GM12878 (cell line): ENCODE measurements at regions not wholly inside any gene's neighbourhood (a gene's known extent, or its start where the extent isn't known, plus 50 kb on each side); places are given as distances from the start of the nearest gene placed in this dataset.
"Not testable (repeated sequence)": the region's sequence is repeated elsewhere in the genome, so short reads cannot be mapped to it uniquely, and the experiment has no call there.

ENCODE experiments used
- ATAC-seq: fragments of 200-7000 bp; cut with Tn5 transposase; 3 replicates; pipeline ENCODE4 v1.9.1; 2020; ENCODE audit warnings: mild to moderate bottlenecking, moderate library complexity
- BruUV-seq: library from RNA; stranded (reverse); fragments of 400-500 nt; replicated peaks from 2 replicates; lab custom pipeline; 2021; lab: Mats Ljungman, UMichigan
- CTCF ChIA-PET: fragments of 300-600 bp; sonication (Branson Sonifier 250); formaldehyde crosslinking; extraction: SDS; loops from one replicate; lab custom pipeline; 2021; ENCODE audit warnings: inconsistent platforms; lab: Yijun Ruan, JAX
- POLR2A ChIA-PET: fragments of 350-600 bp; formaldehyde crosslinking; extraction: SDS; loops from one replicate; lab custom pipeline; 2021; ENCODE audit warnings: inconsistent platforms; lab: Charles Lee
- RAD21 ChIA-PET: fragments of 300-600 bp; sonication (Branson Sonifier 250); formaldehyde crosslinking; loops from one replicate; lab custom pipeline; 2023; ENCODE audit warnings: antibody characterized with exemption; ENCODE audit not compliant: unreplicated experiment; lab: Charles Lee
- SMC1A ChIA-PET: fragments of 300-600 bp; sonication (Branson Sonifier 250); formaldehyde crosslinking; loops from one replicate; lab custom pipeline; 2023; ENCODE audit not compliant: unreplicated experiment, uncharacterized antibody; lab: Charles Lee
- DNase-seq: peaks from one replicate; pipeline ENCODE4 v3.0.0-alpha.2; 2011; ENCODE audit warnings: low read depth, low spot score
- FAIRE-seq: peaks from 3 replicates; lab custom pipeline; 2011; peaks lifted over from hg19 to GRCh38; lab: Jason Lieb, UNC
- H2AFZ ChIP-seq: 2 replicates; pipeline ENCODE4 v1.6.0; 2011; ENCODE audit warnings: low read depth, low read length, control low read depth; ENCODE audit not compliant: control insufficient read depth
- H3K27ac ChIP-seq: 2 replicates; pipeline ENCODE4 v1.5.1; 2011; ENCODE audit warnings: control low read depth; ENCODE audit not compliant: control insufficient read depth, insufficient read depth
- H3K27me3 ChIP-seq, 2 experiments: replicated peaks in 1 of 2; 2 replicates each; pipeline versions ENCODE4 v1.6.0 to v1.6.1; 2011; ENCODE audit warnings: low read length in 1 of 2; ENCODE audit not compliant: control insufficient read depth in 2 of 2, insufficient read depth in 2 of 2
- H3K36me3 ChIP-seq, 2 experiments: 2 replicates each; pipeline ENCODE4 v1.5.1; 2011; ENCODE audit warnings: low read length in 1 of 2; ENCODE audit not compliant: control insufficient read depth in 2 of 2, insufficient read depth in 2 of 2
- H3K4me1 ChIP-seq: 2 replicates; pipeline ENCODE4 v1.6.1; 2011; ENCODE audit warnings: mild to moderate bottlenecking, low read length, moderate library complexity, mixed read lengths; ENCODE audit not compliant: control insufficient read depth, insufficient read depth
- H3K4me2 ChIP-seq: 2 replicates; pipeline ENCODE4 v1.6.0; 2011; ENCODE audit warnings: control low read depth; ENCODE audit not compliant: control insufficient read depth, insufficient read depth
- H3K4me3 ChIP-seq: fragments of 200-600 bp; sonication (generic); 2 replicates; pipeline ENCODE4 v1.5.1; 2016
- H3K79me2 ChIP-seq: 2 replicates; pipeline ENCODE4 v1.6.0; 2011; ENCODE audit warnings: low read length; ENCODE audit not compliant: control insufficient read depth, insufficient read depth
- H3K9ac ChIP-seq: 2 replicates; pipeline ENCODE4 v1.8.0; 2011; ENCODE audit warnings: low read length, control low read depth, mixed read lengths; ENCODE audit not compliant: control insufficient read depth, insufficient read depth
- H3K9me3 ChIP-seq: replicated peaks from 3 replicates; pipeline ENCODE4 v1.5.1; 2011; ENCODE audit warnings: mild to moderate bottlenecking, low read length; ENCODE audit not compliant: control insufficient read depth, insufficient read depth
- H4K20me1 ChIP-seq: 2 replicates; pipeline ENCODE4 v1.6.0; 2011; ENCODE audit not compliant: control insufficient read depth, insufficient read depth
- E2F4 ChIP-seq: IDR thresholded peaks from 2 replicates; pipeline ENCODE4 v1.6.1; 2012; ENCODE audit warnings: low read depth, low read length, improper control_type of control experiment
- KDM1A ChIP-seq: fragments of 200-600 bp; sonication (generic); IDR thresholded peaks from 2 replicates; pipeline ENCODE4 v1.6.1; 2016; ENCODE audit warnings: borderline replicate concordance
- NR2F1 ChIP-seq: fragments of 450-650 bp; conservative IDR thresholded peaks from 2 replicates; pipeline ENCODE4 v1.6.1; 2017; ENCODE audit warnings: mild to moderate bottlenecking
- POU2F2 ChIP-seq: IDR thresholded peaks from 3 replicates; pipeline ENCODE4 v1.6.1; 2011; ENCODE audit warnings: low read depth, mild to moderate bottlenecking, low read length, borderline replicate concordance
- SIN3A ChIP-seq: IDR thresholded peaks from 2 replicates; pipeline ENCODE4 v1.6.1; 2012; ENCODE audit warnings: low read depth, low read length, improper control_type of control experiment
- SMARCA5 ChIP-seq: fragments of 450-650 bp; IDR thresholded peaks from 2 replicates; pipeline ENCODE4 v1.6.1; 2017; ENCODE audit warnings: mild to moderate bottlenecking
- ZNF217 ChIP-seq: fragments of 450-650 bp; IDR thresholded peaks from 2 replicates; pipeline ENCODE4 v1.6.1; 2017; ENCODE audit warnings: antibody characterized with exemption, mild to moderate bottlenecking
- WGBS: methylation state at CpG from one replicate; pipeline ENCODE4 v1.1.6; 2016; ENCODE audit warnings: low lambda C conversion rate; ENCODE audit not compliant: insufficient replicate concordance, insufficient coverage; ENCODE audit errors: missing lambda C conversion rate; 5-methylcytosine and 5-hydroxymethylcytosine counted together
- in situ Hi-C: fragments of 300-500 bp; cut with MboI; formaldehyde crosslinking; loops from 9 replicates; pipeline ENCODE4 v1.14.3; 2018; ENCODE audit warnings: mixed read lengths
- intact Hi-C: fragments of 100-400 bp; cut with micrococcal nuclease; formaldehyde crosslinking; loops from one replicate; pipeline ENCODE4 v1.14.2; 2022; ENCODE audit not compliant: unreplicated experiment
- TF ChIP-seq, protein P1 (sequence below): IDR thresholded peaks from 2 replicates; pipeline ENCODE4 v1.6.1; 2011; ENCODE audit warnings: low read depth, low read length, improper control_type of control experiment, borderline replicate concordance

DNA sequence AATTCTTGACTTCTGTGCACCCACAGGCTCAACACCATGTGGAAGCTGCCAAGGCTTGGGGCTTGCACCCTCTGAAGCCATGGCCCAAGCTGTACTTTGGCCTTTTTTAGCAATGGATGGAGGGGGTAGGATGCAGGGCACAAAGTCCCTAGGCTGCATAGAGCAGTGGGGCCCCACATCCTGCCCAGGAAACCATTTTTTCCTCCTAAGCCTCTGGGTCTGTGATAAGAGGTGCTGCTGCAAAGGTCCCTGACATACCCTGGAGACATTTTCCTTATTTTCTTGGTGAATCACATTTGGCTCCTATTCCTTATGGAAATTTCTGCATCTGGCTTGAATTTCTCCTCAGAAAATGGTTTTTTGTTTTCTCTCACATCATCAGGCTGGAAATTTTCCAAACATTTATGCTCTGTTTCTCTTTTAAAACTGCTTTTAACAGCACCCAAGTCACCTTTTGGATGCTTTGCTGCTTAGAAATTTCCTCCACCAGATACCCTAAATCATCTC is 482.7 kb upstream of the TLE4 start:
- no peaks in the 10 kb centered on the region for H3K79me2 ChIP-seq
- H3K36me3 ChIP-seq = no peaks in the 10 kb centered on the region
- no TSS peak for BruUV-seq
- no peaks in the 10 kb centered on the region for H4K20me1 ChIP-seq
- ChIA-PET SMC1A (no interaction called here), CTCF (no interaction called here), RAD21 (no interaction called here), POLR2A (no interaction called here)
- no peak overlapping the region for H3K9ac ChIP-seq
- no peak overlapping the region for H3K4me3 ChIP-seq
- in situ Hi-C loops (no loop called here), intact Hi-C loops (loop anchor here (10.0 kb wide), 1 partner anchor 56 kb away; no protein-coding TSS in a partner anchor)
- H3K27me3 ChIP-seq = no peaks in the 10 kb centered on the region
- ATAC-seq (no peak), DNase-seq (no peak), FAIRE-seq (no peak)
- no peaks in the 10 kb centered on the region; the same call in 2 of the 3 replicates for H3K9me3 ChIP-seq
- TF ChIP-seq SMARCA5 (no peak), ZNF217 (no peak), SIN3A (no peak), E2F4 (no peak), NR2F1 (no peak), POU2F2 (no peak), KDM1A (no peak)
- TF ChIP-seq, protein P1, sequence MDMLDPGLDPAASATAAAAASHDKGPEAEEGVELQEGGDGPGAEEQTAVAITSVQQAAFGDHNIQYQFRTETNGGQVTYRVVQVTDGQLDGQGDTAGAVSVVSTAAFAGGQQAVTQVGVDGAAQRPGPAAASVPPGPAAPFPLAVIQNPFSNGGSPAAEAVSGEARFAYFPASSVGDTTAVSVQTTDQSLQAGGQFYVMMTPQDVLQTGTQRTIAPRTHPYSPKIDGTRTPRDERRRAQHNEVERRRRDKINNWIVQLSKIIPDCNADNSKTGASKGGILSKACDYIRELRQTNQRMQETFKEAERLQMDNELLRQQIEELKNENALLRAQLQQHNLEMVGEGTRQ = no peak
- H3K4me1 ChIP-seq = no peaks in the 10 kb centered on the region
- H3K4me2 ChIP-seq = no peak overlapping the region
- no peak overlapping the region for H2AFZ ChIP-seq
- H3K27ac ChIP-seq = no peak overlapping the region

GRCh38 chr9:79089851-79090250 is 481.9 kb upstream of the TLE4 start:
- SMC1A ChIA-PET, H3K27ac ChIP-seq, H4K20me1 ChIP-seq, H3K79me2 ChIP-seq, POLR2A ChIA-PET, H3K4me3 ChIP-seq, BruUV-seq, H2AFZ ChIP-seq, CTCF ChIA-PET, DNase-seq, H3K9ac ChIP-seq, H3K4me1 ChIP-seq, RAD21 ChIA-PET, ATAC-seq, H3K27me3 ChIP-seq, H3K36me3 ChIP-seq, H3K4me2 ChIP-seq, H3K9me3 ChIP-seq, in situ Hi-C loops, FAIRE-seq: not testable (repeated sequence)
- intact Hi-C loops = loop anchor here (10.0 kb wide), 1 partner anchor 55 kb away; no protein-coding TSS in a partner anchor
- WGBS = 4% methylated on average over 2 of the region's 2 CpGs

- POLR2A ChIA-PET = not testable (repeated sequence)
- WGBS = 89% methylated on average over 9 of the region's 17 CpGs
These were observed 468.5 kb upstream of the TLE4 start for GRCh38 chr9:79103257-79103656.

More at GRCh38 chr9:79103257-79103656, 468.5 kb upstream of the TLE4 start:
- CTCF ChIA-PET, H3K27me3 ChIP-seq, H3K4me3 ChIP-seq, in situ Hi-C loops, RAD21 ChIA-PET, BruUV-seq, H3K79me2 ChIP-seq, H3K36me3 ChIP-seq, ATAC-seq, intact Hi-C loops, H3K9me3 ChIP-seq, DNase-seq, H3K9ac ChIP-seq, H3K27ac ChIP-seq, FAIRE-seq, SMC1A ChIA-PET, H4K20me1 ChIP-seq, H3K4me2 ChIP-seq, H3K4me1 ChIP-seq, H2AFZ ChIP-seq: not testable (repeated sequence)
